ENCODE measurements at regions not wholly inside any gene's neighbourhood (a gene's known extent, or its start where the extent isn't known, plus 50 kb on each side); places are given as distances from the start of the nearest gene placed in this dataset.

DNA sequence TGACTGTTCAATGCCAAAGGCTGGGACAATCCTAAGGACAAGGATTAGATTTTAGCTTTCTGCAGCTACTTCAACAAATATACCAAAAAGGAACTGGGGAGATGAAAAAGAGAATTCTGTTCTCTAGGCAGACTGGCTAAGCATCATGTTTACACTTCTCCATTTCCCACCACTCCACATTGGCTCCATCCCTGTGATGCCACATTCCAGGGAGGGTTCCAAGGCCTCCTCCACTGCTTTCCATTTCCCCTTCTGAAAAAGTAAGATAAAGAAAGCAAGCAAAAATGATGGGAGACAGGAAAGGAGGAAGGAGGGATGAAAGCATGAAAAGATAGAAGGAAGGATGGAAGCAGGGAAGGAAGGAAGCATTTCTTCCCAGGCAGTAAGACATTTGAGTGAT is 315.8 kb downstream of the BLID start:
- peak overlapping the region; percentile 77 for H3K4me2 ChIP-seq
- peaks cover 5% of the 10 kb centered on the region for H3K9me3 Mint-ChIP-seq
- no peaks in the 10 kb centered on the region for H3K27me3 ChIP-seq
- TF ChIP-seq, protein P1, sequence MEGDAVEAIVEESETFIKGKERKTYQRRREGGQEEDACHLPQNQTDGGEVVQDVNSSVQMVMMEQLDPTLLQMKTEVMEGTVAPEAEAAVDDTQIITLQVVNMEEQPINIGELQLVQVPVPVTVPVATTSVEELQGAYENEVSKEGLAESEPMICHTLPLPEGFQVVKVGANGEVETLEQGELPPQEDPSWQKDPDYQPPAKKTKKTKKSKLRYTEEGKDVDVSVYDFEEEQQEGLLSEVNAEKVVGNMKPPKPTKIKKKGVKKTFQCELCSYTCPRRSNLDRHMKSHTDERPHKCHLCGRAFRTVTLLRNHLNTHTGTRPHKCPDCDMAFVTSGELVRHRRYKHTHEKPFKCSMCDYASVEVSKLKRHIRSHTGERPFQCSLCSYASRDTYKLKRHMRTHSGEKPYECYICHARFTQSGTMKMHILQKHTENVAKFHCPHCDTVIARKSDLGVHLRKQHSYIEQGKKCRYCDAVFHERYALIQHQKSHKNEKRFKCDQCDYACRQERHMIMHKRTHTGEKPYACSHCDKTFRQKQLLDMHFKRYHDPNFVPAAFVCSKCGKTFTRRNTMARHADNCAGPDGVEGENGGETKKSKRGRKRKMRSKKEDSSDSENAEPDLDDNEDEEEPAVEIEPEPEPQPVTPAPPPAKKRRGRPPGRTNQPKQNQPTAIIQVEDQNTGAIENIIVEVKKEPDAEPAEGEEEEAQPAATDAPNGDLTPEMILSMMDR (IDR thresholded peaks at IDR 0.05): no peak
- TF ChIP-seq EZH2phosphoT487 (IDR thresholded peaks at IDR 0.05) (no peak), EZH2 (IDR thresholded peaks at IDR 0.05) (no peak)
- no peaks in the 10 kb centered on the region for H4K20me1 ChIP-seq (ENCODE audit: low read depth)
- no peaks in the 10 kb centered on the region for H3K36me3 ChIP-seq
- H3K4me3 Mint-ChIP-seq: peak overlapping the region; percentile 9
- no peak overlapping the region for H3K4me3 ChIP-seq
- H3K27me3 Mint-ChIP-seq (ENCODE audit: insufficient read depth, low read depth): no peaks in the 10 kb centered on the region
- H3K9me3 ChIP-seq (ENCODE audit: low read depth): no peaks in the 10 kb centered on the region
- no peaks in the 10 kb centered on the region for H3K79me2 ChIP-seq (ENCODE audit: low read depth)
- H3K27ac ChIP-seq: no peak overlapping the region
- no peaks in the 10 kb centered on the region for H3K36me3 Mint-ChIP-seq
- peaks cover 33% of the 10 kb centered on the region for H3K4me1 Mint-ChIP-seq
- peak overlapping the region; percentile 66 for H2AFZ ChIP-seq (replicated peaks)
- peak overlapping the region; percentile 12 for H3K27ac Mint-ChIP-seq
- no peak for DNase-seq (ENCODE audit: low spot score)
- peaks cover 33% of the 10 kb centered on the region for H3K4me1 ChIP-seq
- no peak overlapping the region for H3K9ac ChIP-seq
- H3F3A ChIP-seq (ENCODE audit: low read depth): peaks cover 33% of the 10 kb centered on the region

DNA sequence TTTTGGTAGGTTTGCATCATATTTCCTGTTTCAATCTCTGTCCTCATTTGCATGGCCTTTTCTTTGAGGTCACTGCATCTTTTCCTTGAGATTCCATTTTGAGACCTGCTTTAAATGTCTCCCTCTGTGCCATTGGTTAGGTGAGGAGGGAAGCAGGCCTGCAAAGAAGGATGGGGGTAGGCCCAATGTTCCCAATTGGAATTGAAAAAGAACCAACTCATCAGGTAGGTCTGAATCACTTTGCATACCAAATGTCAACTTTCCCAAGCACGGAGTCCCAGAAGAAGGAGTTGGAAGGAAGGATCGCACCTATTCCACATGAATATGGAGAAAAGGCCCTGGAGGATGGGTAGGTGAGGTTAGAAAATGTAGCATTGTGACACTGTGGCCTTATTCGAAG is 318.5 kb downstream of the BLID start:
- no peaks in the 10 kb centered on the region for H3K36me3 ChIP-seq
- no peaks in the 10 kb centered on the region for H3K36me3 Mint-ChIP-seq

DNA sequence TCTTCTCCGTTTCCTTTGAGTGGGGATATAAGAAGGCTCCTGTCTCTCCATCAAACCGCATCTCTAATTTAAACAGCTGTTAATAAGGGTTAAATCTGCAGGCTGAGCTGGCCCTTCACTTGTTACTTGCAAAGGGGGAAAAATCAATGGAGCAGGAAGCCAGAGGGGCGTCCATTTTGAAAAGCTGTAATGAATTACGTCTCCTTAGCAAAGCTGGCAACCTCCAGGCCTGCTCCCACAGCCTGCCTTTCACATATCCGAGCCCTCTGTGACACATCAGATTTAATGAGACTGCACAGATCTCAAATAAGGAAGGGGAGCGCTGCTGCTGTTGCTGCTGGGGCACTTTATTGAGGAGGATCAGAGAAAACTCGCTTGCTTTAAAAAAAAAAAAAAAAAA is 320.8 kb downstream of the BLID start:
- H3K4me1 ChIP-seq: peaks cover 3% of the 10 kb centered on the region
- peaks cover 5% of the 10 kb centered on the region for H3F3A ChIP-seq (ENCODE audit: low read depth)
- peaks cover 7% of the 10 kb centered on the region for H3K4me1 Mint-ChIP-seq
- no peak overlapping the region for H3K4me2 ChIP-seq
- H3K9ac ChIP-seq: no peak overlapping the region
- no peaks in the 10 kb centered on the region for H4K20me1 ChIP-seq (ENCODE audit: low read depth)
- H3K4me3 Mint-ChIP-seq: no peak overlapping the region
- H3K27me3 ChIP-seq: no peaks in the 10 kb centered on the region
- H3K36me3 Mint-ChIP-seq: no peaks in the 10 kb centered on the region
- no peaks in the 10 kb centered on the region for H3K27me3 Mint-ChIP-seq (ENCODE audit: insufficient read depth, low read depth)
- H3K36me3 ChIP-seq: no peaks in the 10 kb centered on the region
- no peak for DNase-seq (ENCODE audit: low spot score)
- TF ChIP-seq EZH2phosphoT487 (IDR thresholded peaks at IDR 0.05) (no peak), EZH2 (IDR thresholded peaks at IDR 0.05) (no peak)
- TF ChIP-seq, protein P1 (IDR thresholded peaks at IDR 0.05): no peak
- H2AFZ ChIP-seq (replicated peaks): peak overlapping the region; percentile 50
- H3K4me3 ChIP-seq: no peak overlapping the region
- H3K27ac Mint-ChIP-seq: peak overlapping the region; percentile 85
- peaks cover 12% of the 10 kb centered on the region for H3K9me3 Mint-ChIP-seq
- no peaks in the 10 kb centered on the region for H3K9me3 ChIP-seq (ENCODE audit: low read depth)
- no peak overlapping the region for H3K27ac ChIP-seq
- no peaks in the 10 kb centered on the region for H3K79me2 ChIP-seq (ENCODE audit: low read depth)

More for the DNA sequence above, 318.5 kb downstream of the BLID start:
- Histone ChIP-seq H4K20me1 (ENCODE audit: low read depth) (no peaks in the 10 kb centered on the region), H3K9ac (no peak overlapping the region), H3K27ac (no peak overlapping the region), H3K4me3 (no peak overlapping the region), H2AFZ (replicated peaks) (peak overlapping the region; percentile 35), H3K9me3 (ENCODE audit: low read depth) (no peaks in the 10 kb centered on the region), H3K27me3 (no peaks in the 10 kb centered on the region), H3K4me2 (no peak overlapping the region), H3K79me2 (ENCODE audit: low read depth) (no peaks in the 10 kb centered on the region), H3K4me1 (peaks cover 24% of the 10 kb centered on the region), H3F3A (ENCODE audit: low read depth) (peaks cover 28% of the 10 kb centered on the region)
- Mint-ChIP-seq H3K4me3 (no peak overlapping the region), H3K27ac (no peak overlapping the region), H3K4me1 (peaks cover 29% of the 10 kb centered on the region), H3K27me3 (ENCODE audit: insufficient read depth, low read depth) (no peaks in the 10 kb centered on the region), H3K9me3 (peaks cover 10% of the 10 kb centered on the region)
- no peak for TF ChIP-seq EZH2 (IDR thresholded peaks at IDR 0.05)
- no peak for DNase-seq (ENCODE audit: low spot score)

DNA sequence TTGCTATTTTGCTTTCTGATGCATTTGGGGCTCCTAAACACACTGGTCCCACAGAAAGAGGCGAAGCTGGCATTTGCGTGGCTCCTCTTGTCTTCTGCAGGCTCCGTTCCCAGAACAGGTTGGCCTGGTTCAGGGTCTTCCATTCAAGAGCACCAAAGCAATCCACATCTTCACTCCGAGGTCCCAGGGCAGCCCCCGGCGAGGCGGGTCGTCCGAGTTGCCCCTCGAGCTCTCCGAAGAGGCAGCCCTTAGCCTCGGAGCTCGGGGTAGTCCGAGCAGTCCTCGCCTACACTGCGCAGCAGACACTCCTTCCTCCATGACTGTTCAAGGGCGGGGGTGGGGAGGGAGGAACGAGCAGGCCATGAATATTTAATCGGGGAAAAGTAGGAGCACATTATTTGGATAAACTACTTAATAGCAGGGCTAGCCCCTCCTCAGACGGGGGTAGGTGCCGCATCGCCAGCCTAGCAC is 321.3 kb downstream of the BLID start:
- peaks cover under 1% of the 10 kb centered on the region for H3F3A ChIP-seq (ENCODE audit: low read depth)
- no peaks in the 10 kb centered on the region for H3K36me3 ChIP-seq
- no peaks in the 10 kb centered on the region for H3K9me3 ChIP-seq (ENCODE audit: low read depth)
- DNase-seq (ENCODE audit: low spot score): no peak
- H3K27me3 Mint-ChIP-seq (ENCODE audit: insufficient read depth, low read depth): no peaks in the 10 kb centered on the region
- no peak overlapping the region for H3K4me3 ChIP-seq
- no peak overlapping the region for H3K4me3 Mint-ChIP-seq
- no peak overlapping the region for H3K4me2 ChIP-seq
- TF ChIP-seq, protein P1 (IDR thresholded peaks at IDR 0.05): no peak
- TF ChIP-seq EZH2phosphoT487 (IDR thresholded peaks at IDR 0.05) (no peak), EZH2 (IDR thresholded peaks at IDR 0.05) (no peak)
- H3K4me1 ChIP-seq: no peaks in the 10 kb centered on the region
- no peaks in the 10 kb centered on the region for H3K36me3 Mint-ChIP-seq
- H3K9ac ChIP-seq: no peak overlapping the region
- no peaks in the 10 kb centered on the region for H3K79me2 ChIP-seq (ENCODE audit: low read depth)
- H3K27me3 ChIP-seq: no peaks in the 10 kb centered on the region
- H3K27ac ChIP-seq: no peak overlapping the region
- peaks cover 12% of the 10 kb centered on the region for H3K9me3 Mint-ChIP-seq
- no peaks in the 10 kb centered on the region for H4K20me1 ChIP-seq (ENCODE audit: low read depth)
- H3K4me1 Mint-ChIP-seq: peaks cover 3% of the 10 kb centered on the region
- H2AFZ ChIP-seq (replicated peaks): peak overlapping the region; percentile 50
- H3K27ac Mint-ChIP-seq: no peak overlapping the region
